ENCODE measurements at regions not wholly inside any gene's neighbourhood (a gene's known extent, or its start where the extent isn't known, plus 50 kb on each side); places are given as distances from the start of the nearest gene placed in this dataset.

GRCh38 chr5:93249651-93250289 lies 331.2 kb downstream of the NR2F1-AS1 start:
- no peaks in the 10 kb centered on the region for H3K9me3 ChIP-seq (ENCODE audit: control insufficient read depth in 2 of 2, insufficient read depth in 1 of 2, low read length in 1 of 2)
- H3K4me1 ChIP-seq (ENCODE audit: control insufficient read depth in 2 of 2, insufficient read depth in 2 of 2, low read length in 2 of 2): no peaks in the 10 kb centered on the region
- no peaks in the 10 kb centered on the region for H3K27me3 ChIP-seq (ENCODE audit: control insufficient read depth in 2 of 2, insufficient read depth in 1 of 2, low read length in 1 of 2)
- no peak for DNase-seq (ENCODE audit: low read depth in 6 of 9, low spot score in 9 of 9)
- H3K4me3 ChIP-seq (ENCODE audit: low read length in 2 of 2): no peak overlapping the region
- no peaks in the 10 kb centered on the region for H3K36me3 ChIP-seq (ENCODE audit: control insufficient read depth in 2 of 2, insufficient read depth in 2 of 2, low read length in 1 of 2)
- WGBS: 93% methylated on average over 11 of the region's 11 CpGs
- no peak overlapping the region for H3K27ac ChIP-seq (ENCODE audit: low read depth in 1 of 2, low read length in 1 of 2)

GRCh38 chr5:93247105-93247504 lies 333.9 kb downstream of the NR2F1-AS1 start:
- H3K36me3 ChIP-seq (ENCODE audit: control insufficient read depth in 2 of 2, insufficient read depth in 2 of 2, low read length in 1 of 2): no peaks in the 10 kb centered on the region
- DNase-seq (ENCODE audit: low read depth in 6 of 9, low spot score in 9 of 9): no peak
- WGBS: 47% methylated on average over 3 of the region's 3 CpGs
- no peak overlapping the region for H3K4me3 ChIP-seq (ENCODE audit: low read length in 2 of 2)
- no peaks in the 10 kb centered on the region for H3K27me3 ChIP-seq (ENCODE audit: control insufficient read depth in 2 of 2, insufficient read depth in 1 of 2, low read length in 1 of 2)
- H3K9me3 ChIP-seq (ENCODE audit: control insufficient read depth in 2 of 2, insufficient read depth in 1 of 2, low read length in 1 of 2): no peaks in the 10 kb centered on the region
- no peak overlapping the region for H3K27ac ChIP-seq (ENCODE audit: low read depth in 1 of 2, low read length in 1 of 2)
- H3K4me1 ChIP-seq (ENCODE audit: control insufficient read depth in 2 of 2, insufficient read depth in 2 of 2, low read length in 2 of 2): no peaks in the 10 kb centered on the region

- no peaks in the 10 kb centered on the region for H3K27me3 ChIP-seq (ENCODE audit: control insufficient read depth in 2 of 2, insufficient read depth in 1 of 2, low read length in 1 of 2)
- H3K27ac ChIP-seq (ENCODE audit: low read depth in 1 of 2, low read length in 1 of 2): no peak overlapping the region
- DNase-seq (ENCODE audit: low read depth in 6 of 9, low spot score in 9 of 9): no peak
- no peaks in the 10 kb centered on the region for H3K4me1 ChIP-seq (ENCODE audit: control insufficient read depth in 2 of 2, insufficient read depth in 2 of 2, low read length in 2 of 2)
- no peaks in the 10 kb centered on the region for H3K9me3 ChIP-seq (ENCODE audit: control insufficient read depth in 2 of 2, insufficient read depth in 1 of 2, low read length in 1 of 2)
- H3K36me3 ChIP-seq (ENCODE audit: control insufficient read depth in 2 of 2, insufficient read depth in 2 of 2, low read length in 1 of 2): no peaks in the 10 kb centered on the region
- no peak overlapping the region for H3K4me3 ChIP-seq (ENCODE audit: low read length in 2 of 2)
- WGBS: 87% methylated on average over 6 of the region's 6 CpGs
Observed at GRCh38 chr5:93246090-93246855, 334.7 kb downstream of the NR2F1-AS1 start.

GRCh38 chr5:93245226-93245625 lies 335.8 kb downstream of the NR2F1-AS1 start:
- DNase-seq (ENCODE audit: low read depth in 6 of 9, low spot score in 9 of 9): no peak
- no peaks in the 10 kb centered on the region for H3K4me1 ChIP-seq (ENCODE audit: control insufficient read depth in 2 of 2, insufficient read depth in 2 of 2, low read length in 2 of 2)

GRCh38 chr5:93243481-93243880 lies 337.5 kb downstream of the NR2F1-AS1 start:
- Histone ChIP-seq H3K36me3 (ENCODE audit: control insufficient read depth in 2 of 2, insufficient read depth in 2 of 2, low read length in 1 of 2) (no peaks in the 10 kb centered on the region), H3K27me3 (ENCODE audit: control insufficient read depth in 2 of 2, insufficient read depth in 1 of 2, low read length in 1 of 2) (no peaks in the 10 kb centered on the region), H3K4me3 (ENCODE audit: low read length in 2 of 2) (no peak overlapping the region), H3K4me1 (ENCODE audit: control insufficient read depth in 2 of 2, insufficient read depth in 2 of 2, low read length in 2 of 2) (no peaks in the 10 kb centered on the region), H3K9me3 (ENCODE audit: control insufficient read depth in 2 of 2, insufficient read depth in 1 of 2, low read length in 1 of 2) (no peaks in the 10 kb centered on the region), H3K27ac (ENCODE audit: low read depth in 1 of 2, low read length in 1 of 2) (no peak overlapping the region)
- DNase-seq (ENCODE audit: low read depth in 6 of 9, low spot score in 9 of 9): no peak
- 94% methylated on average over 1 of the region's 1 CpG for WGBS

More at GRCh38 chr5:93245226-93245625, 335.8 kb downstream of the NR2F1-AS1 start:
- H3K27me3 ChIP-seq (ENCODE audit: control insufficient read depth in 2 of 2, insufficient read depth in 1 of 2, low read length in 1 of 2): no peaks in the 10 kb centered on the region
- 97% methylated on average over 3 of the region's 3 CpGs for WGBS
- H3K9me3 ChIP-seq (ENCODE audit: control insufficient read depth in 2 of 2, insufficient read depth in 1 of 2, low read length in 1 of 2): no peaks in the 10 kb centered on the region
- no peaks in the 10 kb centered on the region for H3K36me3 ChIP-seq (ENCODE audit: control insufficient read depth in 2 of 2, insufficient read depth in 2 of 2, low read length in 1 of 2)
- H3K27ac ChIP-seq (ENCODE audit: low read depth in 1 of 2, low read length in 1 of 2): no peak overlapping the region
- H3K4me3 ChIP-seq (ENCODE audit: low read length in 2 of 2): no peak overlapping the region

- 92% methylated on average over 5 of the region's 5 CpGs for WGBS
- H3K36me3 ChIP-seq (ENCODE audit: control insufficient read depth in 2 of 2, insufficient read depth in 2 of 2, low read length in 1 of 2): no peaks in the 10 kb centered on the region
- no peak overlapping the region for H3K4me3 ChIP-seq (ENCODE audit: low read length in 2 of 2)
- H3K27ac ChIP-seq (ENCODE audit: low read depth in 1 of 2, low read length in 1 of 2): no peak overlapping the region
- no peaks in the 10 kb centered on the region for H3K27me3 ChIP-seq (ENCODE audit: control insufficient read depth in 2 of 2, insufficient read depth in 1 of 2, low read length in 1 of 2)
- DNase-seq (ENCODE audit: low read depth in 6 of 9, low spot score in 9 of 9): no peak
- H3K9me3 ChIP-seq (ENCODE audit: control insufficient read depth in 2 of 2, insufficient read depth in 1 of 2, low read length in 1 of 2): no peaks in the 10 kb centered on the region
- H3K4me1 ChIP-seq (ENCODE audit: control insufficient read depth in 2 of 2, insufficient read depth in 2 of 2, low read length in 2 of 2): no peaks in the 10 kb centered on the region
Observed at GRCh38 chr5:93240228-93240834, 340.7 kb downstream of the NR2F1-AS1 start.

- Histone ChIP-seq H3K27ac (ENCODE audit: low read depth in 1 of 2, low read length in 1 of 2) (no peak overlapping the region), H3K36me3 (ENCODE audit: control insufficient read depth in 2 of 2, insufficient read depth in 2 of 2, low read length in 1 of 2) (no peaks in the 10 kb centered on the region), H3K4me1 (ENCODE audit: control insufficient read depth in 2 of 2, insufficient read depth in 2 of 2, low read length in 2 of 2) (no peaks in the 10 kb centered on the region), H3K9me3 (ENCODE audit: control insufficient read depth in 2 of 2, insufficient read depth in 1 of 2, low read length in 1 of 2) (no peaks in the 10 kb centered on the region), H3K27me3 (ENCODE audit: control insufficient read depth in 2 of 2, insufficient read depth in 1 of 2, low read length in 1 of 2) (no peaks in the 10 kb centered on the region), H3K4me3 (ENCODE audit: low read length in 2 of 2) (no peak overlapping the region)
- DNase-seq (ENCODE audit: low read depth in 6 of 9, low spot score in 9 of 9): no peak
- 96% methylated on average over 4 of the region's 4 CpGs for WGBS
Observed at GRCh38 chr5:93236807-93237421, 344.1 kb downstream of the NR2F1-AS1 start.

- 98% methylated on average over 1 of the region's 1 CpG for WGBS
- DNase-seq (ENCODE audit: low read depth in 6 of 9, low spot score in 9 of 9): no peak
- Histone ChIP-seq H3K4me3 (ENCODE audit: low read length in 2 of 2) (no peak overlapping the region), H3K4me1 (ENCODE audit: control insufficient read depth in 2 of 2, insufficient read depth in 2 of 2, low read length in 2 of 2) (no peaks in the 10 kb centered on the region), H3K27me3 (ENCODE audit: control insufficient read depth in 2 of 2, insufficient read depth in 1 of 2, low read length in 1 of 2) (no peaks in the 10 kb centered on the region), H3K9me3 (ENCODE audit: control insufficient read depth in 2 of 2, insufficient read depth in 1 of 2, low read length in 1 of 2) (no peaks in the 10 kb centered on the region), H3K27ac (ENCODE audit: low read depth in 1 of 2, low read length in 1 of 2) (no peak overlapping the region), H3K36me3 (ENCODE audit: control insufficient read depth in 2 of 2, insufficient read depth in 2 of 2, low read length in 1 of 2) (no peaks in the 10 kb centered on the region)
Observed at GRCh38 chr5:93235761-93236160, 345.3 kb downstream of the NR2F1-AS1 start.

GRCh38 chr5:93226202-93226735 lies 354.8 kb downstream of the NR2F1-AS1 start:
- Histone ChIP-seq H3K36me3 (ENCODE audit: control insufficient read depth in 2 of 2, insufficient read depth in 2 of 2, low read length in 1 of 2) (no peaks in the 10 kb centered on the region), H3K4me1 (ENCODE audit: control insufficient read depth in 2 of 2, insufficient read depth in 2 of 2, low read length in 2 of 2) (no peaks in the 10 kb centered on the region), H3K9me3 (ENCODE audit: control insufficient read depth in 2 of 2, insufficient read depth in 1 of 2, low read length in 1 of 2) (no peaks in the 10 kb centered on the region), H3K4me3 (ENCODE audit: low read length in 2 of 2) (no peak overlapping the region), H3K27me3 (ENCODE audit: control insufficient read depth in 2 of 2, insufficient read depth in 1 of 2, low read length in 1 of 2) (no peaks in the 10 kb centered on the region), H3K27ac (ENCODE audit: low read depth in 1 of 2, low read length in 1 of 2) (no peak overlapping the region)
- DNase-seq (ENCODE audit: low read depth in 6 of 9, low spot score in 9 of 9): no peak
- WGBS: 85% methylated on average over 1 of the region's 1 CpG
